KMS-11 (cell line): ENCODE measurements at regions not wholly inside any gene's neighbourhood (a gene's known extent, or its start where the extent isn't known, plus 50 kb on each side); places are given as distances from the start of the nearest gene placed in this dataset.

ENCODE experiments used
- H2AFZ ChIP-seq: fragments of 200-600 bp; sonication (generic); 2 replicates; pipeline ENCODE4 v1.6.1; 2016; ENCODE audit warnings: antibody characterized with exemption, mixed run types, low read depth
- H3K27ac ChIP-seq: fragments of 200-600 bp; sonication (generic); 2 replicates; pipeline ENCODE4 v1.6.1; 2016; ENCODE audit warnings: mild to moderate bottlenecking, mixed run types
- H3K27me3 ChIP-seq: fragments of 200-600 bp; sonication (generic); 2 replicates; pipeline ENCODE4 v1.6.1; 2017; ENCODE audit warnings: mild to moderate bottlenecking, low read depth, mixed run types, moderate library complexity; ENCODE audit not compliant: insufficient read depth
- H3K36me3 ChIP-seq: fragments of 200-600 bp; sonication (generic); 2 replicates; pipeline ENCODE4 v1.6.1; 2017; ENCODE audit warnings: mild to moderate bottlenecking, mixed run types; ENCODE audit not compliant: insufficient read depth
- H3K4me1 ChIP-seq: fragments of 200-600 bp; sonication (generic); 2 replicates; pipeline ENCODE4 v1.6.1; 2016; ENCODE audit warnings: mild to moderate bottlenecking, low read depth, mixed run types; ENCODE audit not compliant: poor library complexity, severe bottlenecking
- H3K4me2 ChIP-seq: fragments of 200-600 bp; sonication (generic); 2 replicates; pipeline ENCODE4 v1.7.0; 2016; ENCODE audit warnings: mild to moderate bottlenecking, mixed run types
- H3K4me3 ChIP-seq: fragments of 200-600 bp; sonication (generic); IDR thresholded peaks from 2 replicates; pipeline ENCODE4 v1.6.1; 2017; ENCODE audit warnings: low read depth, low read length, mixed read lengths; ENCODE audit not compliant: insufficient read depth
- H3K79me2 ChIP-seq: fragments of 200-600 bp; sonication (generic); 2 replicates; pipeline ENCODE4 v1.6.1; 2016; ENCODE audit warnings: low read depth, mixed run types; ENCODE audit not compliant: insufficient read depth
- H3K9ac ChIP-seq: fragments of 200-600 bp; sonication (generic); 2 replicates; pipeline ENCODE4 v1.6.1; 2016; ENCODE audit warnings: mild to moderate bottlenecking, mixed run types
- H4K20me1 ChIP-seq: fragments of 200-600 bp; sonication (generic); 2 replicates; pipeline ENCODE4 v1.6.1; 2016; ENCODE audit warnings: mild to moderate bottlenecking, mixed run types; ENCODE audit not compliant: insufficient read depth
- CTCF ChIP-seq: fragments of 200-600 bp; sonication (generic); conservative IDR thresholded peaks from 2 replicates; pipeline ENCODE4 v1.6.1; 2017; ENCODE audit warnings: low read depth, mild to moderate bottlenecking, antibody characterized with exemption, low read length, moderate library complexity, mixed read lengths

- Histone ChIP-seq H3K36me3 (no peaks in the 10 kb centered on the region), H3K9ac (no peak overlapping the region), H2AFZ (no peak overlapping the region), H4K20me1 (no peaks in the 10 kb centered on the region), H3K79me2 (no peaks in the 10 kb centered on the region), H3K27ac (no peak overlapping the region), H3K4me2 (no peak overlapping the region), H3K4me3 (no peak overlapping the region), H3K4me1 (no peaks in the 10 kb centered on the region), H3K27me3 (no peaks in the 10 kb centered on the region)
- TF ChIP-seq CTCF = no peak
These were observed 178.0 kb upstream of the ANKRD50 start for GRCh38 chr4:124890522-124890921.

- Histone ChIP-seq H4K20me1 (no peaks in the 10 kb centered on the region), H3K79me2 (no peaks in the 10 kb centered on the region), H3K4me2 (no peak overlapping the region), H3K36me3 (no peaks in the 10 kb centered on the region), H2AFZ (no peak overlapping the region), H3K27me3 (no peaks in the 10 kb centered on the region), H3K4me3 (no peak overlapping the region), H3K9ac (no peak overlapping the region), H3K27ac (no peak overlapping the region), H3K4me1 (no peaks in the 10 kb centered on the region)
- TF ChIP-seq CTCF = no peak
These were observed 175.2 kb upstream of the ANKRD50 start for GRCh38 chr4:124887739-124888138.

- TF ChIP-seq CTCF = no peak
- H3K79me2 ChIP-seq = no peaks in the 10 kb centered on the region
- no peak overlapping the region for H3K9ac ChIP-seq
- H3K36me3 ChIP-seq = no peaks in the 10 kb centered on the region
- no peaks in the 10 kb centered on the region for H4K20me1 ChIP-seq
- H2AFZ ChIP-seq = no peak overlapping the region
- no peaks in the 10 kb centered on the region for H3K27me3 ChIP-seq
- no peak overlapping the region for H3K4me3 ChIP-seq
- H3K27ac ChIP-seq = no peak overlapping the region
- no peak overlapping the region for H3K4me2 ChIP-seq
- no peaks in the 10 kb centered on the region for H3K4me1 ChIP-seq
These were observed 171.8 kb upstream of the ANKRD50 start for GRCh38 chr4:124884316-124884715.

- Histone ChIP-seq H4K20me1 (no peaks in the 10 kb centered on the region), H3K9ac (no peak overlapping the region), H2AFZ (no peak overlapping the region), H3K4me2 (no peak overlapping the region), H3K4me3 (no peak overlapping the region), H3K36me3 (no peaks in the 10 kb centered on the region), H3K4me1 (no peaks in the 10 kb centered on the region), H3K27me3 (no peaks in the 10 kb centered on the region), H3K27ac (no peak overlapping the region), H3K79me2 (no peaks in the 10 kb centered on the region)
- TF ChIP-seq CTCF = no peak
These were observed 171.1 kb upstream of the ANKRD50 start for GRCh38 chr4:124883632-124884031.

GRCh38 chr4:124879195-124879594 lies 166.7 kb upstream of the ANKRD50 start:
- no peak overlapping the region for H3K27ac ChIP-seq
- no peaks in the 10 kb centered on the region for H3K27me3 ChIP-seq
- no peak overlapping the region for H3K4me3 ChIP-seq
- H3K4me1 ChIP-seq = no peaks in the 10 kb centered on the region
- no peak overlapping the region for H3K9ac ChIP-seq
- H2AFZ ChIP-seq = no peak overlapping the region
- TF ChIP-seq CTCF = no peak
- no peaks in the 10 kb centered on the region for H3K36me3 ChIP-seq
- H4K20me1 ChIP-seq = no peaks in the 10 kb centered on the region
- H3K79me2 ChIP-seq = no peaks in the 10 kb centered on the region
- H3K4me2 ChIP-seq = no peak overlapping the region
